Anterior cingulate cortex (tissue), 58 donors: ENCODE measurements at regions not wholly inside any gene's neighbourhood (a gene's known extent, or its start where the extent isn't known, plus 50 kb on each side); places are given as distances from the start of the nearest gene placed in this dataset.

Experiments used
- DNase-seq, 58 donors: peaks; one replicate each; lab custom pipeline; 2025; lab: John Stamatoyannopoulos, UW

DNA sequence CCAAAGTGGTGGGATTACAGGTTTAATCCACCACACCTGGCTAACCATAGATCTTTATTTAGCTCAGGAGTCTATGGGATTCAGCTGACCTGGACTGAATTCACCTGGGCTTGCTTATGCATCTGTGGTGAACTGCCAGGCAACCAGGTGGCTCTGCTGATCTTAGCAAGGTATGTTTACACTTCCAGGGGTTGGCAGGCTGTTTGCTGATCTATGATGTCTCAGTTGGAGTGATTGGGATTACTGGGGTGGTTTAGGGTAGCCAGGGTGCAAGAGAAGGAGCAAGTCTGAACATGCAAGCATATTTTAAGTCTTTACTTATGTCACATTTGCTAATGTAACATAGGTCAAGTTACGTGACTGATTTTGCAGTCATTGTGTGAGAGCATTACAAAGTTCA lies 63.6 kb upstream of the JAK2 start:
- no peak for DNase-seq

DNA sequence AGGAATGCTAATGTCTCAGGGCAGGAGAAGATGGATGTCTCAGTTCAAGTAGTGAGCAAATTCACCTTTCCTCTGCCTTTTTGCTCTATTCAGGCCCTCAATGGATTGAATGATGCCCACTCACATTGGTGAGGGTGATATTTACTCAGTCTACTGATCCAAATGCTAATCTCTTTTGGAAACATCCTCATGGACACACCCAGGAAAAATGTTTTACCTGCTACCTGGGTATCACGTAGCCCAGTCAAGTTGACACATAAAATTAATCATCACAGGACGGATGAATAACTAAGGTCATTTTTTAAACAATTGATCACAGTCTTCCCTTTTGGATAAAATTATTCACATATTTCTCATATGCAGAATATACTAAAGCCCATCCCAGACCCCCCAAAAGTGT lies 63.0 kb upstream of the JAK2 start:
- no peak for DNase-seq

DNA sequence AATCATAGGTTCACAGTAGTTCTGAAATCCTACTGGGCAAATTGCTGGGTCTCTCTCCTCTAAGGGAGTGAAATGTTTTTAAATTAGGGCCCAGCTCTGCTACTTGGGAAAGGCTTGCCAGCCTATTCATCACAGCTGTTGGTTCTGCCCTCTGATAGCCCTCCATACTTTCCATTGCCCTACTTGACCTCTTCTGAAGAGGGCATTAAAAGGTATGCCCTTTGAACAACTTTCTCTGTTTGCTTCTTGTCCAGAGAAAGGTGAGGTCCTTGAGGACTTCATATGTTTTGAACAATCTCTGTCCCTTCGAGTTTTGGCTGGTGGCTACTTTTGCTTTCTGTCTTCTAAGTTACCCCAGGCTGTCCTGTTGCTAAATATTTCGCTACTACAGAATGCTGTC lies 62.3 kb upstream of the JAK2 start:
- no peak for DNase-seq

DNA sequence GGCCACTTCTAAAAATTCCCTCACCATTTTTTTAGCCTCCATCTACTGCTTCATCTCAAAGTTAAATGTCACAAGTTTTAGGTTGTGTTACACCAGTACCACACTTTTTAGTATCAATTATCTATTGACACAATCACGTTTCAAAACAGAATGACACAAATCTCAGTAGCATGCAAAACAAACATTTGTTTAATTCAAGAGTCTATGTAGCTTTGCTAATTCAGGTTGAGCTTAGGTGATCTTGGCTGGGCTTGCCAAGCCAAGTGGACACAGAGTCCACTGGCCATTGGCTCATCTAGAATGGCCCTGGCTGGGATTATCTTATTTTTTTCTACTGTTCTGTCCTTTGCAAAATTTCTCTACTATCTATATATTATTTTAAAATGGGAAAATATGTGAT lies 61.9 kb upstream of the JAK2 start:
- DNase-seq, result no peak

DNA sequence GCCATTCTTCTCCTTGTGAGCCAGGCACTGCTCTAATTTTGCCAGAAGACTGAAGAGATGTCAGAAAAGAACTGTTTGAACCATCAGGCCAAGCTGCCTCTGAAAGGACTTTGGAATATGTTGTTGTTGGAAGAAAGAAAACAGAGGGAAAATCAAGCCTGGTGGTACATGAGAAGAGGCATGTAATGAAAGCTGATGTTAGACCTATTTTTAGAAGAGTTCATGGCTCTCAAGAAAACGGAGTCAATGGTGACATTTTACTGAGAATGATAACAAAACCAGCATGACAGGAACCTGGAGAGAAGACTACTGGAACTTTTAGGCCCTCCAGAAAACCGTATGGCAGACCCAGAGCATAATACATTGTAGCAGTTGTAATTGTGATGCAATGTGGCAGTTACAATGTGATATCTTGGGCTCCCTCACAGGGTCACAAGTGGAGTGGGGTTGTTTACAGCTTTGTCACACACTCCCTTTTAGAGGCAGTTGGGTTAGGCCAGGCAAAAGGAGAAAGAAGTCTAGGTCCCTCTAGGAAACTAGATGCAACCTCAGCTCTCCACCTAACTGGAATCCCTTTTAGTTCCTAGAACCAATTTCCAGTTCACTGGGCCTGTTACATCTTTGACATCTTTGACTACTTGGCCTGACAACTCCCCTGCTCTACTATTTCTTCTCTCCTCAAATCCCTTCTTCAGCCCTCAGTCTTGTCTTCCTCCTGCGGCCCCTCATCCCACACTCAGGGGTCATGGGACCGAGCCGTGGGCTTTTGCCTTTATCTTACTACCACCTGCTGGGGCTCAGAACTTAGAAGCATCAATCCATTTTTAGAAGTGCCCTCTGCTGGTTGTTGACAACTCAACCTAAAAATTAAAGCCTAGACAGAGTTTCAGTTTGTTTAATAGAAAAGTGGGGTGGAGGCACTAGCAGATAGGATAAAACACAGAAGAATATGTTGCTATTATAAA lies 61.2 kb upstream of the JAK2 start:
- DNase-seq, result no peak

DNA sequence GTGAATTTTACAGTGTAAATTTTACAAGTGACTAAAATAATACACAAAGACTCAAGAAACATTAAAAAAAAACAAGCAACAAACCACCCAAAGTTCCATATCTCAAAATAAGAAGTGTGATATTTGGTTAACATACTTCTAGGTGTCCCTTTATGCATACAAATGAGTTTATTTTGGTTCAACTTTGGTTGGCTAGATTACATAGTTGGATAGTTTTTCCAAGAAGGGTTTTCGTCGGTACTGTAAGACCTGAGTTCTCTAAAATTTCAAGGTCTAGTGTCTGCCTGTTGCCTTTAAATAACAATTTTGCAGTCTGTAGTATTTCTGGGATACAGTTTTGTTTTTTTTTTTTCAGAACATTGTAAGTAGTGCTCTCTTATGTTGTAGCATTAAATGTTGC lies 58.8 kb upstream of the JAK2 start:
- no peak for DNase-seq

DNA sequence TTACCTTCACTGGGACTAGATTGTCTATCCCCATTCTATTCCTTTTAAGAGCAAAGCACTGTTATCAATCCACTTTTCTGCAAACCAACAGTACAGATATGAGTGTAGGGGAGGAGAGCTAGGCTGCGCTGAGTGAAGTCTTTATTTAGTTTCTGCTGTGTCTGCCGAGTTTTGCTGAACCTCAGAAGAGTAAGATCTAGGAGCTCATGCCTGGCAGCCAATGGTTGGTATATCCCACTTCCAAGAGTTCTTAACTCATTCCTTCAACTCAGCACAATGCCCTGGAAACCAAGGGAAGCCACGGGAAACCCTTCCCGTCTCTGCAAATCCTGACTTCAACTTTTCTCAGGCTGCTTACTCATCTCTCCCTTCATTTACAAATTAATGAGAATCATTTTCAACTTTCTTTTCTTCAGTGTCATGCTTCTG lies 58.0 kb upstream of the JAK2 start:
- DNase-seq, result no peak

DNA sequence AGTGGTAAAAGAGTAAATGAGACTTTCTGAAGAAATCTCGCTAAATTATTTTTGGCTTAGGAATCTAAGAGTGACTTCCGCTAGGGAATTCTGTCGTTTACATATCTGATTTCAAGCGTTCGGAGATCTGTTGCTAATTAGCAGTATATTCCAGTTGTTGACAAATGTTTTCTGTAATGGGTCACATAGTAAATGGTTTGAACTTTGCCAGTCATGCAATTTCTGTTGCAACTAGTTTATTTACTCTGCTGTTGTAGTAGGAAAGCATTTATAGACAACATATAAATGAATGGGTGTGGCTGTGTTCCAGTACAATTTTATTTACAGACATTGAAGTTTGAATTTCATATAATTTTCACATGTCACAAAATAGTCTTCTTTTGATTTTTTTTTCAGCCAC lies 57.4 kb upstream of the JAK2 start:
- DNase-seq, result no peak

DNA sequence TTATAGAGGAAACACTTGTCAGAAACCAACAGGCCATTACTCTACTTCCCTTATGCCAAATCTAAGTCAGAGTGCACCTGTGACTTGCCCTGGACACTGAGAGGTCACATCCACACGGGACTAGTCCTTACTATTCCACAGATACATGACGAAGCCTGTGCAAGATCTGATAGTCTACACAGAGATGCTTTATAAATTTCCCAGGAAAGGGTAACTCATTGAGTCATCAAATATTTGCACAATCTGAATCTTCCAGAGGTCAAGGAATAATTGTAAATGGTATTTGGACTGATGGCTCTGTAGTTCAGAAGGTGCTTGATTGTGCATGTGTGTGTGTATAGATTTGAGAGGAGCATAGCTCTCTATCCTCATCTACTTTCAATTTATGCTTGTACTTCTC lies 55.2 kb upstream of the JAK2 start:
- no peak for DNase-seq

DNA sequence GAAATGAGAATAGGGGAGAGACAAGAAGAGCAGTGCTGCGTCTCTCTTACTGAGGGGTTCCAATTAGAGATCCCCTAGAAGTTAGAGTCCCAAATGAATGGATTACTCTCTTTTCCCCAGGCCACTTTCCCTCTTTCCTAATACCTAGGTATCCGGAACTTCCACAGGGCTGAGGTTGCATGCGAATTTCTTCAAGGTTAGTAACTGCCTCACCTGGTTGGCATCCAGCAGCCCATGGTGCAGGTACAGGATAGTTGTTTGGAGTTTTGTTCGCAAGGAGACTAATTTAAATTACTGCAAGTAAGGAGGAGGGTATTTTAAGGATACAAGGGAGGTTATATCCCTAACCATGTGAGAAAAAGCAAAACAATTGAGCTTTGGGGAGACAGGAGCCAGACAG lies 52.4 kb upstream of the JAK2 start:
- DNase-seq, result no peak

DNA sequence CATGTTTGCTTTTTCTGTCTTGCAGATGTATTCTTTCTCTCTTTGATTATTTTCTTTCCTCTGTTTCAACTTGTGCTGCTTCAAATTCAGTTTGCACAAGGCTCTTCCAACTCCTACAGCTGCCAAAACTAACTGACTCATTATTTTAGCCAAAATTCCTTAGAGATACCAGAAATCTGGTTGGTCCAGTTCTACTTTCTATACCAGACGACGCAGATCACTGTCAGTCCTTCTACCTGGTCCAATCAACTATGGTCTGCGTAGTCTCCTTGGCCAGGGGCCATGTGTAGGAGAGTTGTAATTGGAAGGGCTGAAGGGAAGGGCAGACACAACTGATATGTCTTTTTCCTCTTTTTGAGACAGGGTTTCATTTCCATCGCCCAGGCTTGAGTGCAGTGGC lies 51.9 kb upstream of the JAK2 start:
- DNase-seq, result peak in 2 of 58 donors; percentile 2 to 3

DNA sequence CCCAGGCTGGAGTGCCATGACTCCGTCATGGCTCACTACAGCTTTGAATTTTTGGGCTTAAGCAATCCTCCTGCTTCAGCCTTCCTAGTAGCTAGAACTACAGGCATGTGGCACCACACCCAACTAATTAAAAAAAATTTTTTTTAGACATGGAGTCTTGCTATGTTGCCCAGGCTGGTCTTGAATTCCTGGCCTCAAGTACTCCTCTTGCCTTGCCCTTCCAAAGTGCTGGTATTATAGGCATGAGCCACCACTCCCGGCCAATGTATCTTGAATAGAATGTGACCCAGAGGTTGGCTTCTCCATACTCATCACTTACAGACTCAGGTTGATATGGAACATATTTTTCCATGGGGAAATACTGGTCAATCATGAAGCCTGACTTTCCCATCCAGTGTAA lies 51.2 kb upstream of the JAK2 start:
- no peak for DNase-seq

DNA sequence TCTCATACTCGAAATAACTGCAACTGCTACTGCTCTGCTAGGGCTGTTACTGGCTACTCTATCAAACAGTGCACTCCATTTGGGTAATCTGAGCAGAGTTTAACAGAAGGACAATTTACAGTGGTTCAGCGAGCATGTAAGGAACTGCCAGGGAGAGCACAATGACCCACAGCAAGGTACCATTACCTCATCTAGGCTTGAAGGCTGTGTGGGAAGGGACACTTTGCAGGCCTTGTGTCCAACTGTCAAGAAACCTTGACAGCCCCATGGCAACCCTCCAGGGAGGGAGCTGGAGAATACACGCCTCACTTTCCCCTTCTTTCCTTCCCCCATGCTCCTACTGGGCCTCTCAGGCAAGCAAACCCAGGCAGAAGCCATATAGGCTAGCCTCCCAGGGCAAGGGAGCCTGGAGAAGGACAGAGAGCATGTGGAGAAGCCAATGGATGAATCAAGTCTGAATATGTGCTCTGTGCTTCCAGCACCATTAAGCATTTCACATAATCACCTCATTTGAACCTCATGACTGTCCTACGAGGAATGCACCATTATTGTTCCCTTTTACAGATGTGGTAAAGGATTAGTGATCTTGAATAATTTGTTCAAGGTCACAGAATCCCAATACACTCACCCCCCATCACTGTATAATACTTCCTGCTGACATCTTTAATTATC lies 49.9 kb upstream of the JAK2 start:
- DNase-seq, result no peak
